ENCODE measurements at regions not wholly inside any gene's neighbourhood (a gene's known extent, or its start where the extent isn't known, plus 50 kb on each side); places are given as distances from the start of the nearest gene placed in this dataset.

- no peak for TF ChIP-seq CTCF (IDR thresholded peaks at IDR 0.05; ENCODE audit: insufficient read depth, low read length, missing control alignments)
- DNase-seq (ENCODE audit: low read depth, low spot score): no peak
- ChIA-PET POLR2A (no interaction called here), CTCF (interaction anchor here (1.8 kb wide), 1 partner anchor 14 kb away, joined by 6 read pairs; no protein-coding TSS in a partner anchor)
- no peak overlapping the region for H3K4me3 ChIP-seq (ENCODE audit: low read depth, low read length)
Measured at GRCh38 chr9:16271967-16272366, 598.5 kb downstream of the BNC2 start.

- CTCF ChIA-PET: interaction anchor here (1.8 kb wide), 1 partner anchor 15 kb away, joined by 6 read pairs; no protein-coding TSS in a partner anchor
Measured at GRCh38 chr9:16272776-16273175, 597.7 kb downstream of the BNC2 start.

GRCh38 chr9:16275795-16276624, 594.5 kb downstream of the BNC2 start:
- no peak for DNase-seq (ENCODE audit: low read depth, low spot score)
- no peak for TF ChIP-seq CTCF (IDR thresholded peaks at IDR 0.05; ENCODE audit: insufficient read depth, low read length, missing control alignments)
- POLR2A ChIA-PET: no interaction called here
- CTCF ChIA-PET: no interaction called here
- no peak overlapping the region for H3K4me3 ChIP-seq (ENCODE audit: low read depth, low read length)

More at GRCh38 chr9:16272776-16273175, 597.7 kb downstream of the BNC2 start:
- POLR2A ChIA-PET: no interaction called here
- no peak for TF ChIP-seq CTCF (IDR thresholded peaks at IDR 0.05; ENCODE audit: insufficient read depth, low read length, missing control alignments)
- no peak overlapping the region for H3K4me3 ChIP-seq (ENCODE audit: low read depth, low read length)
- no peak for DNase-seq (ENCODE audit: low read depth, low spot score)

GRCh38 chr9:16276866-16277265, 593.6 kb downstream of the BNC2 start:
- DNase-seq (ENCODE audit: low read depth, low spot score): no peak
- no peak for TF ChIP-seq CTCF (IDR thresholded peaks at IDR 0.05; ENCODE audit: insufficient read depth, low read length, missing control alignments)
- POLR2A ChIA-PET: no interaction called here
- CTCF ChIA-PET: no interaction called here
- H3K4me3 ChIP-seq (ENCODE audit: low read depth, low read length): no peak overlapping the region

GRCh38 chr9:16277471-16277960, 593.0 kb downstream of the BNC2 start:
- CTCF ChIA-PET: no interaction called here
- H3K4me3 ChIP-seq (ENCODE audit: low read depth, low read length): no peak overlapping the region
- POLR2A ChIA-PET: no interaction called here
- no peak for TF ChIP-seq CTCF (IDR thresholded peaks at IDR 0.05; ENCODE audit: insufficient read depth, low read length, missing control alignments)
- no peak for DNase-seq (ENCODE audit: low read depth, low spot score)

GRCh38 chr9:16278326-16278999, 592.0 kb downstream of the BNC2 start:
- POLR2A ChIA-PET: no interaction called here
- TF ChIP-seq CTCF (IDR thresholded peaks at IDR 0.05; ENCODE audit: insufficient read depth, low read length, missing control alignments): no peak
- no peak overlapping the region for H3K4me3 ChIP-seq (ENCODE audit: low read depth, low read length)
- no peak for DNase-seq (ENCODE audit: low read depth, low spot score)
- CTCF ChIA-PET: no interaction called here

All from AG04449 (cell line).